HG03135 (cell line): ENCODE measurements at regions not wholly inside any gene's neighbourhood (a gene's known extent, or its start where the extent isn't known, plus 50 kb on each side); places are given as distances from the start of the nearest gene placed in this dataset.
"Not testable (repeated sequence)": the region's sequence is repeated elsewhere in the genome, so short reads cannot be mapped to it uniquely, and the experiment has no call there.

Experiments
- ATAC-seq: cut with Tn5 transposase; IDR thresholded peaks from one replicate; pipeline ENCODE4 v1.9.1; 2021; ENCODE audit warnings: mild to moderate bottlenecking, moderate library complexity; ENCODE audit not compliant: unreplicated experiment

DNA sequence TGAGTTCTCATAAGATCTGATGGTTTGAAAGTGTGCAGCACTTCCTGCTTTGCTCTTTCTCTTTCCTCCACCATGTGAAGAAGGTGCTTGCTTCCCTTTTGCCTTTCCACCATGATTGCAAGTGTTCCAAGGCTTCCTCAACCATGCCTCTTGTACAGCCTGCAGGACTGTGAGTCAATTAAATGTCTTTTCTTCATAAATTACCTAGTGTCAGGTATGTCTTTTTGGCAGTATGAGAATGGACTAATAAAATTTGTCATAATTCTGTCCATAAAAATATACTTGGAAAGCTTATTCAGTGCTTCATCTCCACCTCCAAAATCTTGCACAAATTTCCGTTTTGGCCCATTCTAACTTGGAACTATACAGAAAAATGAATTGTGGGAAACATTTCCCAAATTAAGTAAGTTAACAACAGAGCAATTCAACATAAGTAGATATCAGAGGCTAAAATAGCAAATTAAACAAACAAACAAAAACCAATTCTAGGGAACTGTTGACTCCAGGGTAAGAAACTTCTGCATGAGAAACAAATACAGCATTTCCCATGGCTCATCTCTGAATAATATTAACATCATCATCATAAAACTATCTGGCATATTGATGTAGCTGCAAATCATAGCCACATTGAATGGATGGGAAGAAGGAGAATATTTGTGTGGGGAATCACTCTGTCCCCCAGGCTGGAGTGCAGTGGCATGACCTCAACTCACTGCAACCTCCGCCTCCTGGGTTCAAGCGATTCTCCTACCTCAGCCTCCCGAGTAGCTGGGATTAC lies 459.5 kb upstream of the FAR2 start:
- ATAC-seq: no peak

DNA sequence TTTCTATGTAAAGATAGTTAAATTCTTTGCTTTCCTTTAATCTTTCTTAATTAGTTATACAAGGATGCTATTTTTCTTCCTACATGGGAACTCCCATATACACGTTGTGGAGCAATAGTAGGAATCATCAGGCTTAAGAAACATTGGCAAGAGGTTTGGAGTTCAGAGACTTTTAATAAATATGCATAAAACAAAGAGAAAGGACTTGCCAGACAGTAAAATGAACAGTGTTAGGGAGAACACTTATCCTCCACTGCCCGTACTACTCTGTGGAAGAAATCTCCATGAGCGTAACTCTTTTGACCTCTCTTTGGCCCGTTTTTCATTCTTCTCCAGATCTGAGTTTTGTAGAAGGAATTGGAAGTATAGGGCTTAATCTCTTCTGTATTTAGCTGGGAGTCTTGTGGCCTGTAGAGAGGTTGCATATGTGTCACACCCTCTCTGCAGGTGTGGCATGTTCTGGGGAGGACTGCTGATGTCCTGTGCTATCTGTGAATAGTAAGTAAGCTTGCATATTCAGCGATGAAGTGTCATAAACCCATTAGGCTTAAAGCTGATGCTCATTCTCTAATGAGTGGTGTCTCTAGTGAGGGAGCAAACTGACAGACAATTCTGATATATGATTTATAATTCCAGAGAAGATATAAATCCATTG lies 455.4 kb upstream of the FAR2 start:
- no peak for ATAC-seq

DNA sequence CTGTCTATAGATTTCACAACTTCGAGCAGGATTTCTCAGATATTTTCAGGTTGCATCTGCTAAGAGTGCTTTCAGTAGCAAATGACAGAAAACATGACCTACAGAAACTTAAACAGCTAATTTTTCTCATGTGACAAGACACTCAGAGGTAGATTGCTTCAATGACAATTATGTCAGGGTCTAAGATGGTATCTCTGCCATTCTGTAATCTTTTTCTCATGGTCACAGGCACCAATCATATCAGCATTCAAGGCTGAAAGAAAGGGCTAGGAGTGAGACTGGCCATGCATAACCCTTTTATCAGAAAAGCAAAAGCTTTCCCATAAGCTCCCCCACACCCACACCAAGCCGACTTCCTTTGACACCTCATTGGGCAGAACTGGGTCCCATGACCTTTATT lies 450.5 kb upstream of the FAR2 start:
- ATAC-seq: no peak

DNA sequence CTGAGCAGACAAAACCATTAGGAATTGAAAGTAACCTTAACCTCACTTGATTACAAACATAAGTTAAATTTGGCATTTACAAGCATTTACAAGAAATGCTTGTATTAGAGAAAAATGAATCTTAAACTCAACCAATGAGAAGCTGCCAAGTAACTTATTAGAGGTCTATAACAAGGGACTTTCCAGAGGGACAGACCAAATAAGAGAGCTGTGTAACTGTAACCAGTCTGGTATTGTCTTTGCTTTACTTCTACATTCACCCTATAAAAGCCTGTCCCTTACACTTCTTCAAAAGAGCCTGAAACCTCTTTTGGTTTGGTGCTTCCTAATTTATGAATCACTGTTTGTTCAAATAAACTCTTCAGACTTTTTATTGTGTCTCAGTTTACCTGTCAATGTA lies 450.0 kb upstream of the FAR2 start:
- no peak for ATAC-seq

DNA sequence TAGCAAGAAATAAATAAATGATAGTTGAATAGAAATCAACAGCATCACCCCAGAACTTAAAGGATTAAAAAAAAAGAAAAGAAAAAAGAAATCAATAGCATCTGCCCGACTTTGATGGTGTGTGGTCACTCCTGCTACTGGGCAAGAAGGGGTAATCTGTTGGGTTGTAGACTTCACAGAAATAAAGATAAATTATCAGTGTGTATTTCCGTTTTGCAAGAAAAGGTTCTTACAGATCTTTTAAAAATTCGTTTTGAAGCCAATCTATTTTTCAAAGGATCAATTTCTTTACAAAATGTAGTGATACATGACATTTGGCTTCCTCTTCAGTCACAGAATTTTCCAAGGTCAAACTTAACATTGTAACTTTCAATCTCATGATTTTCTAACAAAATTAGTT lies 448.9 kb upstream of the FAR2 start:
- no peak for ATAC-seq

GRCh38 chr12:28704477-28705169 lies 444.5 kb upstream of the FAR2 start:
- ATAC-seq: no peak

DNA sequence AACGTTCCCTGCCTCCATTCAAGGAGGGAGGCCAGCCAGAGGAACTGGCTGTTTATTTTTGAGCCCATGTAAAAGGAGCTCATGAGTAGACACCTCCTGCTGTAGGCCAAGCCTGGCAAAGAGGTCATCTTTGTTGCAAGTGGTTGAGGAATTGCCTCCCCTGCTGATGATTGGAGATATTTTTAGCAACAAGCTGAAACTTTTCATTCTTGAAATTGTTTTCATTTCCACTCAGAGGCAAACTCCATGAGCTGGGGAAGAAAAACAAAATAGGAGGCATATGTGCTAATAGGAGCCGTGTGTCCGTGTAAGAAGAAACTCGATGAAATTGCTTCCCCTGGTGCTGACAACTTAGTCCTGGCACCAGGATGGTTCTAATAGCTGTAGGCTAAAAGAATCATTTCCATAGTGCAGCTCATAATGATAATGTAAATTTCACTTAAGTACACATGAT lies 440.1 kb upstream of the FAR2 start:
- no peak for ATAC-seq

DNA sequence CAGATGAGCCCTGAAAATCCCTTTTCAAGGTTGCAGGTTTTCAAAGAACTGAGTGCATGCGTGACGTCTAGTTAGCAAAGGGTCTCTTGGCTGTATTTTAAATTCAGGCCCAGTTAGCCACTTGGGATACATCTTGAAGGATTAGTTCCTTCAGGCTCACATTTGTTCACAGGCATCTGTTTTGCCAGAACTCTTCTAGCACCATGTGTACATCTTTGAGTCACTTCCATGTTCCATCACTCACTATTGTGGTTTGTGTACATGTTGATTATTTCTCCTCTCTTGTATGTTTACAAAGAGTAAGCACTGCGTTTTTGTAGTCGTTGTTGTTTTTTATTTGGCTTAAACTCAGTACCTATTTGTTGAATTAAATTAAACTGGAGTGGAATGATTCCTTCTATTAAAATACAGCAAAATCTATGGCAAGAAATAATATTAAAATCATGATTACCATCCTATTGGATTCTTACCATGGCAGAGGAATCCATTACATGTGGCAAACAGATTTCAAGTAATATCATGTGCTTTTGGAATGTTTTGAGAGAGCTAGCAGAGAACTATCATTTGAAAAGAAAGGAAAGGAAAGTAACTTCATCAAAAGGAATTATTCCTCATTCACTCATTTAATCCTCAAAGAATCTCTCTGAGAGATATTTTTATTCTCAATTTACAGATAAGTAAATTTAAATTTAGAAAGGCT lies 438.9 kb upstream of the FAR2 start:
- no peak for ATAC-seq

GRCh38 chr12:28710882-28711281 lies 438.2 kb upstream of the FAR2 start:
- ATAC-seq: no peak

DNA sequence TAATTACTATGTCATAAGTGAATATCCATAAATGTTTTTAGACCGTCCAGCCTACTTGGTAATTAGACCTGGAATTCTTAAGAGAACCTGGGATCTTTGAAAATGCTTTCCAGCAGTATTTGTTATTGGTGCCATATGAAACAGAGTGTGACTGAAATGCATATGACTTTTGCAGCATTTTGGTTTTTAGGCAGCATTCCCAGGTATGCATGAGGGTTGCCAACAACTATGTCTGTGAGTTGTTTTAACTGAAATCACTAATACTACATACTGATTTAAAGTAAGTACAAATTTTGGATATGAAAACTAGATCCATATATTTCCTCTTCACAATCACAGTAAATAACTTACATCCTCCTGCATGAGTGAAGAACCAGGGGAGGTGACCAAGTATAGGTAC lies 437.7 kb upstream of the FAR2 start:
- ATAC-seq: no peak

DNA sequence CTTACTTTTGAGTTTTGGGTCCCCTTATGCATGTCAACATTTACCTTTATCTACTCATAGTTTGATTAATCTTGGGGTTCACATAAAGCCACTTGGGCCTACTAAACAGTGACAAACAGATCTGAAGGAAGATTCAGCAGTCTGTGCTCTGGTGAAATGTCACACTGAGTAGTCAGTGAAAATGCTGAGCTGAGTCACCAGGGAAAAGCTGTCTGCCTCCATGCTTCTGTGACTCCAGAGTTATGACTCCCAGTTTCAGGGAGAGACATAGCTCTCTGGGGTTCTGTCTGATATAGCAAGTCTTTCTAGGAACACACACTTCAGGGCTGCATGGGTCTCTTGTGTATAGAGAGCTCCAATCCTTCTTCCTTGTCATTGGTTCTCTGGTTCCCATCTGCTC lies 406.3 kb upstream of the FAR2 start:
- no peak for ATAC-seq

DNA sequence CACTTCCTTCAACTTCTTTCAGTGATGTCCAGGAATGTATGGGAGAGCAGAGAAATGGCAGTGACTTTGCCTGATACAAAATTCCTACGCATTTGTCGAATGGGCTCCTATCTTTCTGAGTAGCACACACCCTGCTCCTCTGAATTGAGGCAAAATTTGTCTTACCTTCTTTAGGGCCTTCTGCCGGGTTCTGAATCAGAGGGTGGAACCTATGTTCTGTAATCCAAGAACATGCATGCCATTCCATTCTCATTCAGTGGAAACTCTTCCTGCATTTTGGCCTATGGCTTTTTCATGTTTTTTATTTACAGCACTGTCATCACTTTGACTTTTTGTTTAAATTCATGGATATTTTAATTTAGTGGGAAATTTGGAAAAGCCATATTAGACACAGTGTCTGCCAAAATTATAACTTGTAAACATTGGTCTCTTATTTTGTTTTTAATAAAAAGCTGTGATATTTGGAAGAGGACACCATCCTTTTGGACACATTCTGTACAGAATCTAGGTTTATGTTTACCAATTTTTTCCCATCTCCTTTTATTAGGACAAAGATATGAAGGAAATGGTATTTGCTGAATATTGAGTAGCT lies 402.2 kb upstream of the FAR2 start:
- no peak for ATAC-seq

- no peak for ATAC-seq
Observed at GRCh38 chr12:28750946-28751685, 398.0 kb upstream of the FAR2 start.

GRCh38 chr12:28755027-28755426 lies 394.1 kb upstream of the FAR2 start:
- ATAC-seq: no peak

DNA sequence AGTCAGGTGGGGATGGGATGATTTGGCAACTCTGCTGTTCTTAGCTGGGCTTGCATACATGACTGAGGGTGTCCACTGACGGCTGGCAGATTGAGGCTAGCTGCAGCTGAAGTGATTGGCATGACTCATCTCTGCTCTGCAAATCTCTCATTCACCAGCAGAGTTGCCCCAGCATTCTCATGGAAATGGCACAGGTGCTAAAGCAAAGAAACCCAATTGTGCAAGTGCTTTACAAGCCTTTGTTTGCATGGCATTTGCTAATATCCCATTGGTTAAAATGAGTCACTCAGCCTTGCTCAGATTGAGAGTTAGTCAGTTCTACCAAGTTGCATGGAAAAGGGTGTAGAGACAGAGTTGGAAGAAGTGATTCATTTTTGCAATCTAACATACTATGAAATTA lies 389.7 kb upstream of the FAR2 start:
- no peak for ATAC-seq

DNA sequence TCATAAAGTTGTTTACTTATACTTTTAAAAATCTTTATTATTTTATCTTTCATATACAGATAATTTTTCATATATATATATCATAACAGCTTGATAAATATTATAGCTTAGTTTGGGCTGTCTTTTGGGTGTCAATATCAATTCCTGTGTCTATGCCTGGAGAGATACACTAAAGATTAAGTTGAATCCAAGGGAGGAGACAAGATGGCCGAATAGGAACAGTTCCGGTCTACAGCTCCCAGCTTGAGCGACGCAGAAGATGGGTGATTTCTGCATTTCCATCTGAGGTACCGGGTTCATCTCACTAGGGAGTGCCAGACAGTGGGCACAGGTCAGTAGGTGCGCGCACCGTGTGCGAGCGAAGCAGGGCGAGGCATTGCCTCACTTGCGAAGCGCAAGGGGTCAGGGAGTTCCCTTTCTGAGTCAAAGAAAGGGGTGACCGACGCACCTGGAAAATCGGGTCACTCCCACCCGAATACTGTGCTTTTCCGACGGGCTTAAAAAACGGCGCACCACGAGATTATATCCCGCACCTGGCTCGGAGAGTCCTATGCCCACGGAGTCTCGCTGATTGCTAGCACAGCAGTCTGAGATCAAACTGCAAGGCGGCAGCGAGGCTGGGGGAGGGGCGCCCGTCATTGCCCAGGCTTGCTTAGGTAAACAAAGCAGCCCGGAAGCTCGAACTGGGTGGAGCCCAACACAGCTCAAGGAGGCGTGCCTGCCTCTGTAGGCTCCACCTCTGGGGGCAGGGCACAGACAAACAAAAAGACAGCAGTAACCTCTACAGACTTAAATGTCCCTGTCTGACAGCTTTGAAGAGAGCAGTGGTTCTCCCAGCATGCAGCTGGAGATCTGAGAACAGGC lies 388.8 kb upstream of the FAR2 start:
- ATAC-seq: not testable (repeated sequence)

DNA sequence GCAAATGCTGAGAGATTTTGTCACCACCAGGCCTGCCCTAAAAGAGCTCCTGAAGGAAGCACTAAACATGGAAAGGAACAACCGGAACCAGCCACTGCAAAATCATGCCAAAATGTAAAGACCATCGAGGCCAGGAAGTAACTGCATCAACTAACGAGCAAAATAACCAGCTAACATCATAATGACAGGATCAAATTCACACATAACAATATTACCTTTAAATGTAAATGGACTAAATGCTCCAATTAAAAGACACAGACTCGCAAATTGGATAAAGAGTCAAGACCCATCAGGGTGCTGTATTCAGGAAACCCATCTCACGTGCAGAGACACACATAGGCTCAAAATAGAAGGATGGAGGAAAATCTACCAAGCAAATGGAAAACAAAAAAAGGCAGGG lies 387.2 kb upstream of the FAR2 start:
- not testable (repeated sequence) for ATAC-seq

DNA sequence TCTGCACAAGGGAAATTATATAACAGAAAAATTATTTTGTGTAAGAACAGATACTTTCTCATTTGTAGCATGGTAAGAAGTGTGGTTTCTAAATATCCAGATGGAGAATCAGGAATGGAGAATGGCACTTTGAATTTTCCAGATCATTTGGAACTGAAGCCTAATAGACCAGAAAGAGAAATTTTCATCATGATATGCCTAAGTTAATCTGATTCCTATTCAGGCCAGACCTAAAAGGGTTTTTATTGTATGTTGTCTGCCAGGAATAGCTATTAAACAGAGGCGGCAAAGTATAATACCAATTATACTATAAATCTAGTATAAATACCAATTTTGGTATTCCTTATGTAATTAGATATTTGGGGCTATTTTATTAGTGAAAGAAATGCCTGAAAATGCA lies 382.7 kb upstream of the FAR2 start:
- no peak for ATAC-seq

GRCh38 chr12:28767836-28768348 lies 381.2 kb upstream of the FAR2 start:
- no peak for ATAC-seq
